ENCODE measurements at regions not wholly inside any gene's neighbourhood (a gene's known extent, or its start where the extent isn't known, plus 50 kb on each side); places are given as distances from the start of the nearest gene placed in this dataset.

GRCh38 chr14:43056106-43056505 is 1449.4 kb downstream of the LRFN5 start:
- H3K4me3 ChIP-seq (ENCODE audit: low read depth, low read length), result no peak overlapping the region
- no peak for DNase-seq (ENCODE audit: low read depth)
- TF ChIP-seq CTCF (conservative IDR thresholded peaks at IDR 0.05; ENCODE audit: low read depth, low read length), result no peak

- no peak for TF ChIP-seq CTCF (conservative IDR thresholded peaks at IDR 0.05; ENCODE audit: low read depth, low read length)
- no peak for DNase-seq (ENCODE audit: low read depth)
- no peak overlapping the region for H3K4me3 ChIP-seq (ENCODE audit: low read depth, low read length)
Measured at GRCh38 chr14:43052897-43053296, 1446.2 kb downstream of the LRFN5 start.

GRCh38 chr14:43043850-43044249 is 1437.2 kb downstream of the LRFN5 start:
- no peak overlapping the region for H3K4me3 ChIP-seq (ENCODE audit: low read depth, low read length)
- DNase-seq (ENCODE audit: low read depth), result no peak
- no peak for TF ChIP-seq CTCF (conservative IDR thresholded peaks at IDR 0.05; ENCODE audit: low read depth, low read length)

GRCh38 chr14:43042408-43042807 is 1435.7 kb downstream of the LRFN5 start:
- DNase-seq (ENCODE audit: low read depth), result no peak
- no peak overlapping the region for H3K4me3 ChIP-seq (ENCODE audit: low read depth, low read length)
- TF ChIP-seq CTCF (conservative IDR thresholded peaks at IDR 0.05; ENCODE audit: low read depth, low read length), result no peak

GRCh38 chr14:43041976-43042375 is 1435.3 kb downstream of the LRFN5 start:
- H3K4me3 ChIP-seq (ENCODE audit: low read depth, low read length), result no peak overlapping the region
- no peak for TF ChIP-seq CTCF (conservative IDR thresholded peaks at IDR 0.05; ENCODE audit: low read depth, low read length)
- DNase-seq (ENCODE audit: low read depth), result no peak

GRCh38 chr14:43041207-43041606 is 1434.5 kb downstream of the LRFN5 start:
- DNase-seq (ENCODE audit: low read depth), result no peak
- no peak overlapping the region for H3K4me3 ChIP-seq (ENCODE audit: low read depth, low read length)
- no peak for TF ChIP-seq CTCF (conservative IDR thresholded peaks at IDR 0.05; ENCODE audit: low read depth, low read length)

GRCh38 chr14:43039881-43040280 is 1433.2 kb downstream of the LRFN5 start:
- TF ChIP-seq CTCF (conservative IDR thresholded peaks at IDR 0.05; ENCODE audit: low read depth, low read length), result no peak
- H3K4me3 ChIP-seq (ENCODE audit: low read depth, low read length), result no peak overlapping the region
- no peak for DNase-seq (ENCODE audit: low read depth)

Measured in choroid plexus epithelial cell (primary cell).